ENCODE measurements at regions not wholly inside any gene's neighbourhood (a gene's known extent, or its start where the extent isn't known, plus 50 kb on each side); places are given as distances from the start of the nearest gene placed in this dataset.

- DNase-seq (no peak), ATAC-seq (ENCODE audit: low read depth) (no peak)
- Histone ChIP-seq H3K4me1 (ENCODE audit: control insufficient read depth in 2 of 2, insufficient read depth in 2 of 2, low read length in 2 of 2) (no peaks in the 10 kb centered on the region), H3K27me3 (replicated peaks in 1 of 4; ENCODE audit: control extremely low read depth in 1 of 4, control insufficient read depth in 3 of 4, insufficient read depth in 4 of 4, low read length in 3 of 4) (no peaks in the 10 kb centered on the region), H3K79me2 (ENCODE audit: control insufficient read depth, insufficient read depth, low read length) (no peaks in the 10 kb centered on the region), H2AFZ (ENCODE audit: insufficient read depth, low read depth, low read length, poor library complexity, severe bottlenecking) (no peak overlapping the region), H3K9ac (ENCODE audit: low read length) (no peak overlapping the region), H4K20me1 (ENCODE audit: control insufficient read depth, insufficient read depth, low read length, poor library complexity, severe bottlenecking) (no peaks in the 10 kb centered on the region), H3K4me3 (ENCODE audit: control extremely low read depth in 1 of 5, extremely low read depth in 1 of 5, insufficient read depth in 1 of 5, low read depth in 2 of 5, low read length in 4 of 5) (no peak overlapping the region), H3K36me3 (replicated peaks in 1 of 2; ENCODE audit: control extremely low read depth in 1 of 2, control insufficient read depth in 1 of 2, extremely low read depth in 1 of 2, insufficient read depth in 2 of 2, low read length in 1 of 2) (no peaks in the 10 kb centered on the region), H3K9me3 (ENCODE audit: control extremely low read depth in 1 of 3, control insufficient read depth in 2 of 3, insufficient read depth in 1 of 3, low read length in 2 of 3) (no peaks in the 10 kb centered on the region), H3K4me2 (replicated peaks; ENCODE audit: low read depth, low read length, poor library complexity, severe bottlenecking) (no peak overlapping the region), H3K27ac (ENCODE audit: low read length in 2 of 2) (no peak overlapping the region)
- Mint-ChIP-seq H3K27me3 (no peaks in the 10 kb centered on the region), H3K27ac (no peak overlapping the region), H3K4me3 (no peak overlapping the region), H3K9me3 (ENCODE audit: insufficient read depth) (peaks cover 2% of the 10 kb centered on the region), H3K4me1 (no peaks in the 10 kb centered on the region)
- TF ChIP-seq EZH2 (IDR thresholded peaks at IDR 0.05; ENCODE audit: borderline replicate concordance, insufficient read depth, low read depth, low read length, poor library complexity, severe bottlenecking) (no peak), CTCF (IDR thresholded peaks at IDR 0.05) (no peak)
- 93% methylated on average over 4 of the region's 8 CpGs for WGBS (ENCODE audit: insufficient coverage)
- intact Hi-C loops (cut with micrococcal nuclease) = no loop called here
- POLR2A ChIA-PET = no interaction called here
- CTCF ChIA-PET = no interaction called here
Measured at GRCh38 chr6:93784794-93785693, 365.7 kb upstream of the EPHA7 start.

- no peak overlapping the region for H3K9ac ChIP-seq (ENCODE audit: low read length)
- WGBS (ENCODE audit: insufficient coverage) = 60% methylated on average over 6 of the region's 12 CpGs
- H2AFZ ChIP-seq (ENCODE audit: insufficient read depth, low read depth, low read length, poor library complexity, severe bottlenecking) = no peak overlapping the region
- H3K36me3 ChIP-seq (replicated peaks in 1 of 2; ENCODE audit: control extremely low read depth in 1 of 2, control insufficient read depth in 1 of 2, extremely low read depth in 1 of 2, insufficient read depth in 2 of 2, low read length in 1 of 2) = no peaks in the 10 kb centered on the region
- Mint-ChIP-seq H3K27ac (no peak overlapping the region), H3K4me3 (no peak overlapping the region), H3K4me1 (no peaks in the 10 kb centered on the region), H3K27me3 (no peaks in the 10 kb centered on the region), H3K9me3 (ENCODE audit: insufficient read depth) (no peaks in the 10 kb centered on the region)
- DNase-seq = no peak
- H3K4me2 ChIP-seq (replicated peaks; ENCODE audit: low read depth, low read length, poor library complexity, severe bottlenecking) = no peak overlapping the region
- no peak for ATAC-seq (ENCODE audit: low read depth)
- TF ChIP-seq EZH2 (IDR thresholded peaks at IDR 0.05; ENCODE audit: borderline replicate concordance, insufficient read depth, low read depth, low read length, poor library complexity, severe bottlenecking) (no peak), CTCF (IDR thresholded peaks at IDR 0.05) (no peak)
- H3K9me3 ChIP-seq (ENCODE audit: control extremely low read depth in 1 of 3, control insufficient read depth in 2 of 3, insufficient read depth in 1 of 3, low read length in 2 of 3) = no peaks in the 10 kb centered on the region
- intact Hi-C loops (cut with micrococcal nuclease) = no loop called here
- H3K79me2 ChIP-seq (ENCODE audit: control insufficient read depth, insufficient read depth, low read length) = no peaks in the 10 kb centered on the region
- no peaks in the 10 kb centered on the region for H3K4me1 ChIP-seq (ENCODE audit: control insufficient read depth in 2 of 2, insufficient read depth in 2 of 2, low read length in 2 of 2)
- H3K4me3 ChIP-seq (ENCODE audit: control extremely low read depth in 1 of 5, extremely low read depth in 1 of 5, insufficient read depth in 1 of 5, low read depth in 2 of 5, low read length in 4 of 5) = no peak overlapping the region
- CTCF ChIA-PET = no interaction called here
- POLR2A ChIA-PET = no interaction called here
- H3K27me3 ChIP-seq (replicated peaks in 1 of 4; ENCODE audit: control extremely low read depth in 1 of 4, control insufficient read depth in 3 of 4, insufficient read depth in 4 of 4, low read length in 3 of 4) = no peaks in the 10 kb centered on the region
- H3K27ac ChIP-seq (ENCODE audit: low read length in 2 of 2) = no peak overlapping the region
- H4K20me1 ChIP-seq (ENCODE audit: control insufficient read depth, insufficient read depth, low read length, poor library complexity, severe bottlenecking) = no peaks in the 10 kb centered on the region
Measured at GRCh38 chr6:93779086-93779841, 359.9 kb upstream of the EPHA7 start.

All from B cell (primary cell).